Ishikawa (cell line): ENCODE measurements at regions not wholly inside any gene's neighbourhood (a gene's known extent, or its start where the extent isn't known, plus 50 kb on each side); places are given as distances from the start of the nearest gene placed in this dataset.

ENCODE experiments used
- EP300 ChIP-seq: IDR thresholded peaks from 2 replicates; pipeline ENCODE4 v1.6.1; 2012; ENCODE audit warnings: borderline replicate concordance
- NFIC ChIP-seq: IDR thresholded peaks from 2 replicates; pipeline ENCODE4 v1.6.1; 2012
- RAD21 ChIP-seq: IDR thresholded peaks from 2 replicates; pipeline ENCODE4 v1.6.1; 2012; ENCODE audit warnings: low read depth
- TAF1 ChIP-seq: IDR thresholded peaks from 2 replicates; pipeline ENCODE4 v1.6.1; 2012; ENCODE audit warnings: low read depth, mild to moderate bottlenecking
- YY1 ChIP-seq: IDR thresholded peaks from 2 replicates; pipeline ENCODE4 v1.6.1; 2012; ENCODE audit warnings: low read depth
- ZBTB7A ChIP-seq: IDR thresholded peaks from 2 replicates; pipeline ENCODE4 v1.6.1; 2012; ENCODE audit warnings: low read depth
- TF ChIP-seq, protein P1 (sequence below): IDR thresholded peaks from 2 replicates; pipeline ENCODE4 v1.6.1; 2012

- TF ChIP-seq TAF1 (no peak), RAD21 (no peak), YY1 (no peak), NFIC (no peak), ZBTB7A (no peak), EP300 (no peak)
- TF ChIP-seq, protein P1, sequence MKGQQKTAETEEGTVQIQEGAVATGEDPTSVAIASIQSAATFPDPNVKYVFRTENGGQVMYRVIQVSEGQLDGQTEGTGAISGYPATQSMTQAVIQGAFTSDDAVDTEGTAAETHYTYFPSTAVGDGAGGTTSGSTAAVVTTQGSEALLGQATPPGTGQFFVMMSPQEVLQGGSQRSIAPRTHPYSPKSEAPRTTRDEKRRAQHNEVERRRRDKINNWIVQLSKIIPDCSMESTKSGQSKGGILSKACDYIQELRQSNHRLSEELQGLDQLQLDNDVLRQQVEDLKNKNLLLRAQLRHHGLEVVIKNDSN, result no peak
These were observed 125.5 kb upstream of the CDH4 start for GRCh38 chr20:61126369-61127195.
